Fibroblast of mammary gland (primary cell): ENCODE measurements at regions not wholly inside any gene's neighbourhood (a gene's known extent, or its start where the extent isn't known, plus 50 kb on each side); places are given as distances from the start of the nearest gene placed in this dataset.
A peak's percentile ranks its signal among the peaks of the same experiment; 100 is the strongest.

Source experiments
- DNase-seq: peaks from one replicate; pipeline ENCODE4 v3.0.0-alpha.2; 2010; ENCODE audit warnings: low read depth
- H3K4me3 ChIP-seq: 2 replicates; pipeline ENCODE4 v1.5.1; 2011; ENCODE audit warnings: low read depth, mild to moderate bottlenecking, low read length, moderate library complexity; ENCODE audit not compliant: control insufficient read depth
- TF ChIP-seq, protein P1 (sequence below): conservative IDR thresholded peaks from 2 replicates; pipeline ENCODE4 v1.5.1; 2011; ENCODE audit warnings: low read depth, low read length, inconsistent platforms; ENCODE audit not compliant: control insufficient read depth, insufficient read depth

DNA sequence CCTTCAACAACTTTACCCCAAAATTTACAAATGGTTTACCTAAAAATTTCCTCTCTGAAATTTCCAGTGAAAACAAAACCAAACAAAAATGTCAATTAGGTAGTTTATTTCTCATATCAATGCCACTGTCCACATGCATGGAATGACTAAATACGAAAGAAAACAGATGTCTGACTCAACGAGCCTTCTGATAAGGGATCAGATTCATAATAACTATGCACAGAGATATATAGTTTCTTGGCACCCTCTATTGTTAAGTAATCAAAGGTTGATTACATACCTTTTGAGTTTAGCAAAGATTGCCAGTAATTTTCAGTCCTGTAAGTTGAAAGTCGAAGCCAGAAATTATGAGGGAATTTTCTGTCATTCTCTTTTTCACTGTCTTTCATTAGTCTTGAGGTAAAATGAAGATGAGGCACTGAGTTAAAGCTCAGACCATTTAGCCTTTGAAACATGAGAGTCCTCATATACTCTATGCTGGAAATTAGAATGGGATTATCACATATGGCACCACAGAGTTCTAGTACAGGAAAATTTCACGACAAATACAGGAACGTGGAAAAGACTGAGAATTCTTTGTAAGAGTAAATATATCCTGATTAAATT is 519.1 kb upstream of the ANKRD30A start:
- TF ChIP-seq, protein P1, sequence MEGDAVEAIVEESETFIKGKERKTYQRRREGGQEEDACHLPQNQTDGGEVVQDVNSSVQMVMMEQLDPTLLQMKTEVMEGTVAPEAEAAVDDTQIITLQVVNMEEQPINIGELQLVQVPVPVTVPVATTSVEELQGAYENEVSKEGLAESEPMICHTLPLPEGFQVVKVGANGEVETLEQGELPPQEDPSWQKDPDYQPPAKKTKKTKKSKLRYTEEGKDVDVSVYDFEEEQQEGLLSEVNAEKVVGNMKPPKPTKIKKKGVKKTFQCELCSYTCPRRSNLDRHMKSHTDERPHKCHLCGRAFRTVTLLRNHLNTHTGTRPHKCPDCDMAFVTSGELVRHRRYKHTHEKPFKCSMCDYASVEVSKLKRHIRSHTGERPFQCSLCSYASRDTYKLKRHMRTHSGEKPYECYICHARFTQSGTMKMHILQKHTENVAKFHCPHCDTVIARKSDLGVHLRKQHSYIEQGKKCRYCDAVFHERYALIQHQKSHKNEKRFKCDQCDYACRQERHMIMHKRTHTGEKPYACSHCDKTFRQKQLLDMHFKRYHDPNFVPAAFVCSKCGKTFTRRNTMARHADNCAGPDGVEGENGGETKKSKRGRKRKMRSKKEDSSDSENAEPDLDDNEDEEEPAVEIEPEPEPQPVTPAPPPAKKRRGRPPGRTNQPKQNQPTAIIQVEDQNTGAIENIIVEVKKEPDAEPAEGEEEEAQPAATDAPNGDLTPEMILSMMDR: no peak
- H3K4me3 ChIP-seq: no peak overlapping the region

DNA sequence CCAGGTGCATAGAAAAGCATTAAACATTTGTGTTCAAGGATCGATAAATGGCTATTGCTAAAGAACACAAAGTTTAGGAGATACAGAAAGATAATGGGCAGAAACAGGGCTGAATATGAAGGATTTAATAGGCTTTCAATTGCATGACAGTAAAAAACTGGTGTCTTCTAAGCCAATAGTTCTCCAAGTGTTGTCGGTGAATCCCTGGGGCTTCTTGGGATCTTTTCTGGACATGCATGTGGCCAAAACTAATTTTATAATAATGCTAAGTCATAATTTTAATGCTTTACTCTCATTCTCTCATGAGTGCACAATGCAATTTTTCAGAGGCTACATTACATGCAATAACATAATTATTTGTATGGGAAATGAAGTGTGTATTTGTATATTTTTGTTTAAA is 521.1 kb upstream of the ANKRD30A start:
- H3K4me3 ChIP-seq: no peak overlapping the region
- DNase-seq: no peak
- TF ChIP-seq, protein P1: no peak

More for the DNA sequence above, 519.1 kb upstream of the ANKRD30A start:
- no peak for DNase-seq

DNA sequence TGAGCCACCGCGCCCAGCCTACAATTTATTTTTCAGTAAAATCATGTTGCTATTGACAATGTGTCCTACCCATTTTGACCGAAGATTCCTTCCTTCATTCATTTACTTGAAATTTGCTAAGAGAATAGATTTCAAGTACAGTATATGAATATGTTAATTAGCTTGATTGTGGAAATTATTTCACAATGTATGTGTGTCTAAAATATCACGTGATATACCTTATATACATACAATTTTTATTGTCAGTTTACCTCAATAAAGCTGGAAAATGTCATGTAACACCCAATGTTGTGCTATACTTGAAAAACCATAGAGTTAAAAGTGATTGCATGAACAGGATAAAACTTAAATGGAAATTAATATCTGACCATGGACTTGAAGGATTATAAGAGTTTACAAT is 521.7 kb upstream of the ANKRD30A start:
- no peak overlapping the region for H3K4me3 ChIP-seq
- no peak for DNase-seq
- TF ChIP-seq, protein P1: no peak

DNA sequence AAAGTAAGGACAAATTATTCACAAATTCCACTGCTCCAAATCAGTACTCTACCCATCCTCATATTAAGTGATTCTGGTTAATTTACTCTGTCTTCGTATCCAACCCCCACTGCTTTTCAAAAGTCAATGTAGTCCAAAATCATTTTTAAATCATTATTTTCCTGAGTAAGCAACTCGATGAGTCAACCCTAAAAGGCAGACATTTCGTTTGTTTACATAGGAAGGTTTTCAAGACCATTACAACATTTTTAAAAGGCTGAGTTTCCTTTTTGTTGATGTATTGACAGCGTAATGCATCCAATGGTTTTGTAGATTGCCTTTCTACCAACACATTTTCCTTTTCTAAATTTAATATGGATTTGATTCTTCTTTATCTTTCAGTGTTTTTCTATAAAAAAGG is 523.0 kb upstream of the ANKRD30A start:
- TF ChIP-seq, protein P1: no peak
- peak; percentile 81 for DNase-seq

DNA sequence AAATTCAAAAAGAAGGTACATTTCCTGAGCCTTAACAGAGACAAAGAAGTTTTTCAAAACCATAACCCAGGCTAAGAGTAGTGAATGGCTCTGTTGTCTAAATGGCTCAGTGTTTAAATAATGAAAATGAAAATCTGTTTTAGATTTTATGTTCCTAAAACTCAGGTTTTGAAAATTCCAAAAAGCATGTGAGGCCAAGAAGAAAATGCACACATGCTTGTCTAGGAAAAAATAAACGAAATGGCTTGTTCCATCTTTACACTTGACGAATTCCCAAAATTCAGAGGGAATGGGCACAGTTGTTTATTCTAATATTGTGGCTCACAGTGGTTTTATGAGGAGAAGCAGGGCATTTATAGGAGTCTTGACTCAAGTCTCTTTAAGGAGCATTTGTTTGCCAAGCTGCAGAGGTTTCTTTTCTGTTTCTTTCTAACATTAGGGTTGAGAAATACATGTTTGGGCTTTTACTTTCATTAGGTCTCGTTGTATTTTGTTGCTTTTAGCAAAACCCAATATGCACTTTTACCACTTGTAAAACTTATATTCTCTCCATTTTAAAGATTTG is 527.6 kb upstream of the ANKRD30A start:
- no peak overlapping the region for H3K4me3 ChIP-seq
- no peak for DNase-seq
- TF ChIP-seq, protein P1: no peak

More for the DNA sequence above, 523.0 kb upstream of the ANKRD30A start:
- H3K4me3 ChIP-seq: no peak overlapping the region

DNA sequence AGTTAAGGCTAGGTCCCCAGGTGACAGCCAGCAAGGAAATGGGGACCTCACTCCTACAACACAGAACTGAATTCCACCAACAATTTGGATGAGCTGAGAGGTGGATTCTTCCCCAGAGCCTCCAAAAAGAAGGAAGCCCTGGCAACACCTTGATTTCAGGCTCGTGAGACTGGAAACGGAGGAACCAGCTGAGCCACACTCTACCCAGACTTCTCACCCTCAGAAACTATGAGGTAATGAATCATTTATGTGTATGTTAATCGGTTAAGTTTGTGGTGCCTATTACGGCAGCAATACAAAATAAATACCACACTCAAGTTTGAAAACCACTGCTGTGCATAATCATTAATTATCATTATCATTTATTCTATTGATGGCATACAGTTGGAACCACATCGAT is 532.4 kb upstream of the ANKRD30A start:
- DNase-seq: no peak
- H3K4me3 ChIP-seq: no peak overlapping the region

More for the DNA sequence above, 532.4 kb upstream of the ANKRD30A start:
- TF ChIP-seq, protein P1: no peak
